ENCODE measurements at regions not wholly inside any gene's neighbourhood (a gene's known extent, or its start where the extent isn't known, plus 50 kb on each side); places are given as distances from the start of the nearest gene placed in this dataset.

GRCh38 chr9:105921057-105921726 lies 226.9 kb downstream of the TMEM38B start:
- no peak for DNase-seq

DNA sequence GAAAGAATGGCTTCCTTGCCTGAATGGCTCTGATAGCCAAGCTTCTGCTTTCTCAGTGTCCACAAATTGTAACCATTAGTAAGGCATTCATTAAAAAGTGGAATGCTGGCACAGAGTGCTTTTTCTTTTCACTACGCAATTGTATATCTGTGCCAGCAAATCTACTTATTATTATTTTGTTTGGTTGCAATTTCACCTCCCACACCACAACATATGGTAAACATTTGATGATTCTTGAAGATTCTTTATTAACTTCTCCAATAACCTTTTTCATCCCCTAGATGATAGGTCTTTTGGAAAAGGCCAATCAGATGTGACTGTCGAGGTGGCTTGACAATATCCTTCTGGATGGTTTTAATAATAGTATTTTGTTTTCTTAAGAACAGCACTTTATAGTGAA lies 234.1 kb downstream of the TMEM38B start:
- DNase-seq: no peak

DNA sequence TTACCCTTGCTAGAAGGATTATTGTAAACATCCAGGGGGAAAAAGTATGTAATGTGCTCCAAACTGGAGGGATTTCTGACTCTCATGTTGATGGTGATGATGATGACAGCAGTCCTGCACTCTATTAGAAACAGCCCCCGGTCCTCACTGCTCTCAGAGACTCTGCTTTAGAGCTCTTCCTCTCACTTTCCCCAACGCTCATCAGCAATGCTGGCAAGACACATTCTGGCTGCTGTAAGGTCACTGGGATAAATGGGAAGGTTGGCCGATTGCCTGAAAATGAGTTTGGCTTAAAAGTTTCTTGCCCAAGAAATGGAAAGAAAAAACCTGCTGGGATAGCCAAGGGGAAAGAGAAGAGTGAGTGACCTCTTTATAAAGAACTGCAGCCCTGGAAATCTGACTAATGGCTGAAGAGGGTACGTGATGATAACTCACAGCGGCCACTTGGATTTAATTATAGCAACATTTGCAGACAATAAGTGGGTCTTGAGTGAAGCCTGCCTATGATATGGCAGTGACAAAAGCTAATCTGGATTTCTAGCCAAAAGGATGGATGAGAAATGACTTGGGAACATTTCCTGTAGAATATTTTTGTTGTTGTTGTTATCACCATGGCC lies 235.8 kb downstream of the TMEM38B start:
- no peak for DNase-seq

DNA sequence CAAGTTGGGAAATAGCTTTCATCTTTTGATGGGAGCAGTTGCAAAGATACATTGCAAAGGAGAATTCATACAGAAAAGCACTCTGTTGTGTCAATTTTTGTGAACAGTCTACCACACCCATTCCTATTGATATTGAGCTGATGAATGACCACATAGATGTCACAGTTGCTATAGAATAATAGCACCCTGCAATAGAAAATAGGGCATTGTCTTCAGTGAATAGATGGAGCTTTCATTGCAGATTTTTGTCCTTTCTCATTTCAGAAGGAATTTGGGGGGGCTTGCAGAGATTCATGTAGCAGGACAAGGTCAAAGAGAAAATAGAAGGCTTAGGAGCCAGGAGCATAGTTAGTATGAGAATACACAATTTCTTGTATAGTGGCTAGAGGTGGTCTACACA lies 237.9 kb downstream of the TMEM38B start:
- DNase-seq: no peak

DNA sequence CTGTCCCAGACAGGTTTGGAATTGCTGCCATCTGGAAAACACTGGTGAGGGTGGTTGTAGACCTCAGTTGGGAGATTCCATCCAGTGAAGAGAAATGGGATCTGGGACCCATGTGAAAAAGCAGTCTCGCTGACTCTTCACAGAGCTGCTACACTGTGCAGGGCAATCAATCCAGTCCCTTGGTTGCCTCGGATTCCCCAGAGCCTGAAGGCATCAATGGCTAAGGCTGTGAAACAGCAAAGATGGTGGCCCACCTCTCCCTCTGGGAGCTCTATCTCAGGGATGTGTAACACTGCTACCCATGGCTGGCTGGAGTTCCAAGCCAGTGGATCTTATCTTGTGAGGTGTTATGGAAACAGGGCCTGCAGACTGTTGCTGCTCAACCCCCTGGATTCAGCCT lies 256.1 kb downstream of the TMEM38B start:
- no peak for DNase-seq

DNA sequence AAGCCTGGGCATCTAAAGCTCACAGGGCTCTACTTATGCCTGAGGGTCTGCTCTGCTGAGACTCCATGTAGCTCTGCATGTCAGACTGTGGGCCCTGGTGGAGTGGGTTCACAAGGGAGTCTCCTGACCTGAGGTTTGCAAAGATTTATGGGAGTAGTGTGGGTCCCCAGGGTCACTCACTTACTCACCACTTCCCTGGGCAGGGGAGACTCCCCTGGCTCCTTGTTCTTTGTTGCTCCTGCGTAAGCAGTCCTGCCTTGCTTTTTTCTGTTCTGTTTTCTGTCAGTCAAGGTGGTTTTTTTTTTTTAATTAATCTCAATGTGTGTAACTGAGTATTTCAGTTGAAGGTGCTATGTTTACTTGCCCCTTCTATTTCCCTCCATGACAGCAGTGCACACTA lies 256.6 kb downstream of the TMEM38B start:
- no peak for DNase-seq

GRCh38 chr9:105954517-105954916 lies 260.2 kb downstream of the TMEM38B start:
- no peak for DNase-seq

GRCh38 chr9:105957830-105958229 lies 263.5 kb downstream of the TMEM38B start:
- no peak for DNase-seq

DNA sequence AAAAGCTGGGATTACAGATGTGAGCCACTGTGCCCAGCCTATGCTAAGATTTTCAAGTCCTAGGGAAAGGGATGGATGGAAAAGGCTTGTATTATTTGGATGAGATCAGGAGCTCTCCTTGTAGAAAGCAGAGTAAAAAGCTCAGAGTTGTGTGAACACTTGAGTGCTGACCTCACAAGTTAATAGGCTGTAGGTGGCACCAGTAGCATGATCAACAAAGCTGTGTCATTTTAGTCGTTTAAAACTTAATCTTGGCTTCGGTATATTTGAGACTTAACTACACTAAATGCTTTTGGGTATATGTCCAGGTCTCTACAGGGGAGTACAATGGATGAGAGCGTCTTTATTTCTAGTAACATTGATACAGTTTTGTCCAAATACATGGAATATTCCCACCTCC lies 264.2 kb downstream of the TMEM38B start:
- DNase-seq: no peak

- DNase-seq: no peak
Observed at GRCh38 chr9:105959531-105959930, 265.2 kb downstream of the TMEM38B start.

- no peak for DNase-seq
Observed at GRCh38 chr9:105963343-105964099, 269.2 kb downstream of the TMEM38B start.

- DNase-seq: no peak
Observed at GRCh38 chr9:105964156-105964555, 269.8 kb downstream of the TMEM38B start.

- no peak for DNase-seq
Observed at GRCh38 chr9:105966834-105967233, 272.5 kb downstream of the TMEM38B start.

GRCh38 chr9:105967248-105967647 lies 272.9 kb downstream of the TMEM38B start:
- DNase-seq: no peak

DNA sequence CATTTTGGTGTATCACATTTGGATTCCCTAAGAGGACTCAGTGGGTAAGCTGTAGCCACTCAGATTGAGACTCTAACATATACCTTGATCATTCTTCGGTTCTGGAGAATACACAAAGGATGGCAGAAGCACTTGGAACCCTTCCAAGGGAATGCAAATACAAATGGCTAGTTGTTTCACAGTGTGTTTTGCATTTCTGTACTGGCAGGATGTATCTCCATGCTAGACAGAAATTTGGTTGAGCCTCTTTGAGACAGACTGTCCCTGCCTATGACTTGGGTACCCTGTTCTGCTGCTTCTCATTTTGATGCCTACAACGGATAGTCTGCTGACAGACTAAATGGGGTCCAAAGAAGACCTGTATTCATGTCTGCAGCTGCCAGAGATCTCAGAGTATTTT lies 273.5 kb downstream of the TMEM38B start:
- peak; percentile 81 for DNase-seq

- no peak for DNase-seq
Observed at GRCh38 chr9:105968811-105969466, 274.6 kb downstream of the TMEM38B start.

GRCh38 chr9:105969636-105970035 lies 275.3 kb downstream of the TMEM38B start:
- DNase-seq: no peak

DNA sequence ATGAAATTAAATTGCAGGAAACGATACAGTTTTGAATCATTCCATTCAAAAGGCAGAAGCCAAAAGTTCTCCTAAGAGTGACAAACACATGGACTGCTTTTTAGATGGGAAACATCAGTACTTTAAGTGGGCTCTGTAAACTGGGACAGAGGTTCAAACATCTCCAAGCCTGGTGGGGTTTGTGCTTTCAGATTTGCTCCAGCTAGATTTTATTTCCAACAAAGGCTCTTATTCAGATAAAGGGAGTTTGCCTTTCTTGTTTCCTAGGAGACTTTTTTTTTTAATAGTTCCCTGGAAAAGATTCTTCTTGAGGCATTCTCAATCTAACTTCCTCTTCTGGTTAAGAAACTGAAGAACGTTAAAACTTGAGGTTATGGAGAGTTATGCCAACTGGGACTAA lies 277.6 kb downstream of the TMEM38B start:
- DNase-seq: no peak

GRCh38 chr9:105972466-105973204 lies 278.3 kb downstream of the TMEM38B start:
- no peak for DNase-seq

GRCh38 chr9:105973951-105974351 lies 279.6 kb downstream of the TMEM38B start:
- no peak for DNase-seq

- no peak for DNase-seq
Observed at GRCh38 chr9:105975886-105976645, 281.7 kb downstream of the TMEM38B start.

DNA sequence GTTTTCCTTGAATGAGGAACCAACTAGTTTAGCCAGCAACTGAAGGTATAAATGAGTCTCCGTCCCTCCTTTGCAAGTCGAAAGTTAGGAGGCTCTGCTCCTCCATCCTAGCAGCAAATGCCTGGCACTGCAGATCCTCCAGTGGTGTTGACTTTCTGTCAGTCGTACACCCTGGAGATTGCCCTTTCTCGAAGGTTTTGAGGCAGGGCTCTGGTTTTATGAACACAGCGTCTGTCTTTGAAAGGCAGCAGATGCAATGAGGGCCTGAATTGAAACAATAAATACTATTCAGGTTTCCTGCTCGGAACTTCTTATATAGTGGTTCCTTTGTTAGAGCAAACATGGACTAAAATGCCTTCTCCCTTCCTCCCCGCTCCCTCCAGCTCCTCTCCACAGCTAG lies 284.0 kb downstream of the TMEM38B start:
- no peak for DNase-seq
